ENCODE measurements at regions not wholly inside any gene's neighbourhood (a gene's known extent, or its start where the extent isn't known, plus 50 kb on each side); places are given as distances from the start of the nearest gene placed in this dataset.

GRCh38 chr3:21847005-21847404 lies 96.0 kb upstream of the ZNF385D start:
- Histone ChIP-seq H3K4me3 (ENCODE audit: low read length in 2 of 2) (no peak overlapping the region), H3K4me1 (ENCODE audit: control insufficient read depth in 2 of 2, insufficient read depth in 2 of 2, low read length in 2 of 2) (no peaks in the 10 kb centered on the region), H3K9ac (ENCODE audit: low read depth in 1 of 2, low read length in 2 of 2) (no peak overlapping the region), H3K27me3 (ENCODE audit: control insufficient read depth in 2 of 2, insufficient read depth in 2 of 2, low read length in 2 of 2) (no peaks in the 10 kb centered on the region), H3K27ac (ENCODE audit: low read depth in 2 of 2, low read length in 2 of 2) (no peak overlapping the region), H3K9me3 (ENCODE audit: control insufficient read depth in 2 of 2, low read length in 2 of 2) (peaks cover 0 to 2% of the 10 kb centered on the region in 2 donors), H3K36me3 (ENCODE audit: control insufficient read depth in 2 of 2, insufficient read depth in 2 of 2, low read length in 2 of 2) (no peaks in the 10 kb centered on the region)

GRCh38 chr3:21859124-21860081 lies 108.4 kb upstream of the ZNF385D start:
- H3K27me3 ChIP-seq (ENCODE audit: control insufficient read depth in 2 of 2, insufficient read depth in 2 of 2, low read length in 2 of 2), result no peaks in the 10 kb centered on the region
- H3K9me3 ChIP-seq (ENCODE audit: control insufficient read depth in 2 of 2, low read length in 2 of 2), result no peaks in the 10 kb centered on the region
- no peak overlapping the region for H3K4me3 ChIP-seq (ENCODE audit: low read length in 2 of 2)
- H3K27ac ChIP-seq (ENCODE audit: low read depth in 2 of 2, low read length in 2 of 2), result no peak overlapping the region
- H3K36me3 ChIP-seq (ENCODE audit: control insufficient read depth in 2 of 2, insufficient read depth in 2 of 2, low read length in 2 of 2), result no peaks in the 10 kb centered on the region
- H3K4me1 ChIP-seq (ENCODE audit: control insufficient read depth in 2 of 2, insufficient read depth in 2 of 2, low read length in 2 of 2), result no peaks in the 10 kb centered on the region
- no peak overlapping the region for H3K9ac ChIP-seq (ENCODE audit: low read depth in 1 of 2, low read length in 2 of 2)

- Histone ChIP-seq H3K27ac (ENCODE audit: low read depth in 2 of 2, low read length in 2 of 2) (no peak overlapping the region), H3K9me3 (ENCODE audit: control insufficient read depth in 2 of 2, low read length in 2 of 2) (no peaks in the 10 kb centered on the region), H3K36me3 (ENCODE audit: control insufficient read depth in 2 of 2, insufficient read depth in 2 of 2, low read length in 2 of 2) (no peaks in the 10 kb centered on the region), H3K4me1 (ENCODE audit: control insufficient read depth in 2 of 2, insufficient read depth in 2 of 2, low read length in 2 of 2) (no peaks in the 10 kb centered on the region), H3K9ac (ENCODE audit: low read depth in 1 of 2, low read length in 2 of 2) (no peak overlapping the region), H3K27me3 (ENCODE audit: control insufficient read depth in 2 of 2, insufficient read depth in 2 of 2, low read length in 2 of 2) (no peaks in the 10 kb centered on the region), H3K4me3 (ENCODE audit: low read length in 2 of 2) (no peak overlapping the region)
Measured at GRCh38 chr3:21860082-21860475, 109.1 kb upstream of the ZNF385D start.

- H3K27me3 ChIP-seq (ENCODE audit: control insufficient read depth in 2 of 2, insufficient read depth in 2 of 2, low read length in 2 of 2), result no peaks in the 10 kb centered on the region
- no peaks in the 10 kb centered on the region for H3K36me3 ChIP-seq (ENCODE audit: control insufficient read depth in 2 of 2, insufficient read depth in 2 of 2, low read length in 2 of 2)
- H3K4me3 ChIP-seq (ENCODE audit: low read length in 2 of 2), result no peak overlapping the region
- H3K9ac ChIP-seq (ENCODE audit: low read depth in 1 of 2, low read length in 2 of 2), result no peak overlapping the region
- H3K9me3 ChIP-seq (ENCODE audit: control insufficient read depth in 2 of 2, low read length in 2 of 2), result no peaks in the 10 kb centered on the region
- no peaks in the 10 kb centered on the region for H3K4me1 ChIP-seq (ENCODE audit: control insufficient read depth in 2 of 2, insufficient read depth in 2 of 2, low read length in 2 of 2)
- H3K27ac ChIP-seq (ENCODE audit: low read depth in 2 of 2, low read length in 2 of 2), result no peak overlapping the region
Measured at GRCh38 chr3:21860657-21861056, 109.6 kb upstream of the ZNF385D start.

- Histone ChIP-seq H3K9ac (ENCODE audit: low read depth in 1 of 2, low read length in 2 of 2) (no peak overlapping the region), H3K9me3 (ENCODE audit: control insufficient read depth in 2 of 2, low read length in 2 of 2) (peaks cover 3% of the 10 kb centered on the region in 2 donors), H3K27me3 (ENCODE audit: control insufficient read depth in 2 of 2, insufficient read depth in 2 of 2, low read length in 2 of 2) (no peaks in the 10 kb centered on the region), H3K4me3 (ENCODE audit: low read length in 2 of 2) (no peak overlapping the region), H3K27ac (ENCODE audit: low read depth in 2 of 2, low read length in 2 of 2) (no peak overlapping the region), H3K4me1 (ENCODE audit: control insufficient read depth in 2 of 2, insufficient read depth in 2 of 2, low read length in 2 of 2) (no peaks in the 10 kb centered on the region), H3K36me3 (ENCODE audit: control insufficient read depth in 2 of 2, insufficient read depth in 2 of 2, low read length in 2 of 2) (no peaks in the 10 kb centered on the region)
Measured at GRCh38 chr3:21876782-21877181, 125.8 kb upstream of the ZNF385D start.

GRCh38 chr3:21877214-21877754 lies 126.3 kb upstream of the ZNF385D start:
- H3K27ac ChIP-seq (ENCODE audit: low read depth in 2 of 2, low read length in 2 of 2), result no peak overlapping the region
- no peak overlapping the region for H3K4me3 ChIP-seq (ENCODE audit: low read length in 2 of 2)
- H3K4me1 ChIP-seq (ENCODE audit: control insufficient read depth in 2 of 2, insufficient read depth in 2 of 2, low read length in 2 of 2), result no peaks in the 10 kb centered on the region
- H3K36me3 ChIP-seq (ENCODE audit: control insufficient read depth in 2 of 2, insufficient read depth in 2 of 2, low read length in 2 of 2), result no peaks in the 10 kb centered on the region
- no peak overlapping the region for H3K9ac ChIP-seq (ENCODE audit: low read depth in 1 of 2, low read length in 2 of 2)
- no peaks in the 10 kb centered on the region for H3K27me3 ChIP-seq (ENCODE audit: control insufficient read depth in 2 of 2, insufficient read depth in 2 of 2, low read length in 2 of 2)
- peaks cover 3% of the 10 kb centered on the region in 2 donors for H3K9me3 ChIP-seq (ENCODE audit: control insufficient read depth in 2 of 2, low read length in 2 of 2)

- Histone ChIP-seq H3K27me3 (ENCODE audit: control insufficient read depth in 2 of 2, insufficient read depth in 2 of 2, low read length in 2 of 2) (no peaks in the 10 kb centered on the region), H3K9ac (ENCODE audit: low read depth in 1 of 2, low read length in 2 of 2) (no peak overlapping the region), H3K36me3 (ENCODE audit: control insufficient read depth in 2 of 2, insufficient read depth in 2 of 2, low read length in 2 of 2) (no peaks in the 10 kb centered on the region), H3K4me3 (ENCODE audit: low read length in 2 of 2) (no peak overlapping the region), H3K4me1 (ENCODE audit: control insufficient read depth in 2 of 2, insufficient read depth in 2 of 2, low read length in 2 of 2) (no peaks in the 10 kb centered on the region), H3K27ac (ENCODE audit: low read depth in 2 of 2, low read length in 2 of 2) (no peak overlapping the region), H3K9me3 (ENCODE audit: control insufficient read depth in 2 of 2, low read length in 2 of 2) (peaks cover 1 to 3% of the 10 kb centered on the region in 2 donors)
Measured at GRCh38 chr3:21879184-21879886, 128.3 kb upstream of the ZNF385D start.

- H3K27ac ChIP-seq (ENCODE audit: low read depth in 2 of 2, low read length in 2 of 2), result no peak overlapping the region
- no peaks in the 10 kb centered on the region for H3K4me1 ChIP-seq (ENCODE audit: control insufficient read depth in 2 of 2, insufficient read depth in 2 of 2, low read length in 2 of 2)
- H3K27me3 ChIP-seq (ENCODE audit: control insufficient read depth in 2 of 2, insufficient read depth in 2 of 2, low read length in 2 of 2), result no peaks in the 10 kb centered on the region
- no peak overlapping the region for H3K9ac ChIP-seq (ENCODE audit: low read depth in 1 of 2, low read length in 2 of 2)
- no peaks in the 10 kb centered on the region for H3K9me3 ChIP-seq (ENCODE audit: control insufficient read depth in 2 of 2, low read length in 2 of 2)
- no peaks in the 10 kb centered on the region for H3K36me3 ChIP-seq (ENCODE audit: control insufficient read depth in 2 of 2, insufficient read depth in 2 of 2, low read length in 2 of 2)
- H3K4me3 ChIP-seq (ENCODE audit: low read length in 2 of 2), result no peak overlapping the region
Measured at GRCh38 chr3:21888656-21889055, 137.6 kb upstream of the ZNF385D start.

- Histone ChIP-seq H3K4me3 (ENCODE audit: low read length in 2 of 2) (no peak overlapping the region), H3K27ac (ENCODE audit: low read depth in 2 of 2, low read length in 2 of 2) (no peak overlapping the region), H3K27me3 (ENCODE audit: control insufficient read depth in 2 of 2, insufficient read depth in 2 of 2, low read length in 2 of 2) (no peaks in the 10 kb centered on the region)
Measured at GRCh38 chr3:21889166-21889565, 138.2 kb upstream of the ZNF385D start.

GRCh38 chr3:21892104-21892503 lies 141.1 kb upstream of the ZNF385D start:
- Histone ChIP-seq H3K27ac (ENCODE audit: low read depth in 2 of 2, low read length in 2 of 2) (no peak overlapping the region), H3K36me3 (ENCODE audit: control insufficient read depth in 2 of 2, insufficient read depth in 2 of 2, low read length in 2 of 2) (no peaks in the 10 kb centered on the region), H3K4me1 (ENCODE audit: control insufficient read depth in 2 of 2, insufficient read depth in 2 of 2, low read length in 2 of 2) (no peaks in the 10 kb centered on the region), H3K9ac (ENCODE audit: low read depth in 1 of 2, low read length in 2 of 2) (no peak overlapping the region), H3K4me3 (ENCODE audit: low read length in 2 of 2) (no peak overlapping the region), H3K9me3 (ENCODE audit: control insufficient read depth in 2 of 2, low read length in 2 of 2) (no peaks in the 10 kb centered on the region), H3K27me3 (ENCODE audit: control insufficient read depth in 2 of 2, insufficient read depth in 2 of 2, low read length in 2 of 2) (no peaks in the 10 kb centered on the region)

More at GRCh38 chr3:21889166-21889565, 138.2 kb upstream of the ZNF385D start:
- Histone ChIP-seq H3K9me3 (ENCODE audit: control insufficient read depth in 2 of 2, low read length in 2 of 2) (no peaks in the 10 kb centered on the region), H3K4me1 (ENCODE audit: control insufficient read depth in 2 of 2, insufficient read depth in 2 of 2, low read length in 2 of 2) (no peaks in the 10 kb centered on the region), H3K36me3 (ENCODE audit: control insufficient read depth in 2 of 2, insufficient read depth in 2 of 2, low read length in 2 of 2) (no peaks in the 10 kb centered on the region), H3K9ac (ENCODE audit: low read depth in 1 of 2, low read length in 2 of 2) (no peak overlapping the region)

All from mucosa of rectum (tissue), 2 donors.